HG03442 (cell line): ENCODE measurements at regions not wholly inside any gene's neighbourhood (a gene's known extent, or its start where the extent isn't known, plus 50 kb on each side); places are given as distances from the start of the nearest gene placed in this dataset.
"Not testable (repeated sequence)": the region's sequence is repeated elsewhere in the genome, so short reads cannot be mapped to it uniquely, and the experiment has no call there.

Experiments
- ATAC-seq: cut with Tn5 transposase; IDR thresholded peaks from one replicate; pipeline ENCODE4 v1.9.1; 2021; ENCODE audit warnings: mild to moderate bottlenecking, moderate library complexity; ENCODE audit not compliant: unreplicated experiment

DNA sequence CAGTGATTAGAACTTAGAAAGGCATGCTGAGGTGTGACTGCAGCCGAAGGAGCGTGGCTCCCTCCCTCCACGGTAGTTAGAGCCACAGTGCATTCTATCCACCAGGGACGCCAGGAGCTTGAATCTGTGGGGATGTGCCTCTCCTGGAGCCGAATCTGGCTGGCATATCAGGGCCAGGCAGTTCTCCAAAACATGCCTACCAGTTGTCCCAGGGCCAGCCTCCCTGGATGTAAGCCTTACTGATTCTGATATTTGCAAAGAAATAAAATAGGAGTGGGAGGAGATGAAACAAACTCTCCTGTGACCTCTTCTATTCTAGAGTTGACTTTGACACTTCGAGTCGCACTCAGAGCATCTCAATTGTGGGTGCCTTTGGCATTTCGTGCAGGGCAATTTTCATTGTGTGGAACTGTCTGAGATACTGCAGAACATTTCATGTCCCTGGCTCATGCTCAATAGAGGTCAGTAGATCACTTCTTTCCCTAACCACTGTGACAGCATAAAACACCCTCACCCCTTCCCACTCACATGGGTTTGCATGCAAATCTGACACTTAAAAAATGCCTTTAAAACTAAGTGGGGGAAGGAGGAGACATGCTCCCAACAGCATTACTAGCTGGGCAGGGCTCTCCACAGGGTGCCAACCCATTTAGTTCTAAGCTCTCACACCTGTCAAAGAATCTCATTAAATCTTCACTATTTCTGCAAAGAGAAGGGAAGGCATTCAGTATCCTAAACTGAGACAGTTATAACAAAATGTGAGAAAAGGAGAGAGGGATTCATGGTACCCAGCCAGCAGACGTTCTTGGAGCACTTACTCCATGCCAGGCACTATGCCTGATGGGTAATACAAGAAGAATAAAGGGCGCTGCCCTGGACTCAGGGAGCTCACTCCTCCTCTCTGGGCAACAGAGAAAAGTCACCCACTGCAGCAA, 378.9 kb downstream of the PREX1 start:
- ATAC-seq, result no peak

DNA sequence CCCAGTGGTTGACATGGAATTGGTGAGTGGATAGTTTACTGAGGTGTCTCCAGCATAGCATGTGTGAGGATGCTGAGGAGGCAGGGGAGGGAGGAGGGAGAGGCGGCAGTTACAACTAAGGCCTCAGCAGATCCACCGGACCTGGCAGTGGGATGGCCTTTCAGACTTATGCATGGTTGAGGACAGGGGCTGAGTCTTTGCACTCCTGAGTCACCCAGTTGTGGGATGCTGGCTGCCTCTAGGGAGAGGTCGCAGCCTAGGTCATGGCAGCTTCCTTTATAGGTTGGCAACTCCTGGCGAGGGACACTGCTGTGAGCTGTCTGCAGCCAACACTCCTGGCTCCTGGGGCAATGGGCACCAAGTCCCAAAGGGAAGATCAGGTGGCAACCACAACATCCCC, 380.3 kb downstream of the PREX1 start:
- no peak for ATAC-seq

DNA sequence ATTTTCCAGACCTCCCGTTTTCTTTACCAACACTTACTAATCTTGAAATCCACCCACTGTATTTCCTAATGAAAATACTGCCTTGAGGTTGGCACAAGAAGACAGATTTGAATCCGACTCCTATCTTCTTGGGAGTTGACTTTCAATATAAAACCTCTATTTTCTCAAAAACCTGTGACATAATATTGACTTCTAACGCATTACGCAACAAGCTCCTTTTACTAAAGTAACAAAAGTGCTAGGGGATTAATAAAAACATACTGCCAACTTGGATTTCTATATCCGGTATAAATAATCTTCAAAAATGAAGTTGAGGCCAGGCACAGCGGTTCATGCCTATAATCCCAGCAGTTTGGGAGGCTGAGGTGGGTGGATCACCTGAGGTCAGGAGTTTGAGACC, 382.0 kb downstream of the PREX1 start:
- no peak for ATAC-seq

DNA sequence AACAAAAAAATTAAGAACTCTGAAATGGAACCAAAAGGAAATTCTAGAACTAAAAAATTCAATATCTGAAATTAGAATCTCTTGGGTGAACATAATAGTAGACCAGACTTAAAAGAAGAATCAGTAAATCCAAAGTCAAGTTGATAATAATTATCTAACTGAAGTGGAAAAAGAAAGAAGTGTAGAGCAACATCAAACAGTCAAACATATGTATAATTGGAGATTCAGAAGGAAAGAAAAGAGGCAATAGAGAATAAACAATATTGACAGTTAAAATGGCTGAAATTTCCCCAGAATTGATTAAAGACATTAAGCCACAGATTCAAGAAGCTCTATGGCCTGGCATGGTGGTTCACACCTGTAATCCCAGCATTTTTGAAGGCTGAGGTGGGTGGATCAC, 383.6 kb downstream of the PREX1 start:
- ATAC-seq, result no peak

DNA sequence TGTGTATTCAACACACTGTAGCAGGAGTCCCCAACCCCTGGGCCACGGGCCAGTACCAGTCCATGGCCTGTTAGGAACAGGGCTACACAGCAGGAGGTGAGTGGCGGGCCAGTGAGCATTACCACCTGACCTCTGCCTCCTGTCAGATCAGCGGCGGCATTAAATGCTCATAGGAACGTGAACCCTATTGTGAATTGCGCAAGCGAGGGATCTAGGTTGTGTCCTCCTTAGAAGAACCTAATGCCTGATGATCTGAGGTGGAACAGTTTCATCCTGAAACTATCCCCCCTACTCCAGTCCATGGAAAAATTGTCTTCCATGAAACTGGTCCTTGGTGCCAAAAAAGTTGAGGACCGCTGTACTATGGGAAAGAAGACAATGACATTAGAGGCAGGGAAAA, 386.9 kb downstream of the PREX1 start:
- no peak for ATAC-seq

DNA sequence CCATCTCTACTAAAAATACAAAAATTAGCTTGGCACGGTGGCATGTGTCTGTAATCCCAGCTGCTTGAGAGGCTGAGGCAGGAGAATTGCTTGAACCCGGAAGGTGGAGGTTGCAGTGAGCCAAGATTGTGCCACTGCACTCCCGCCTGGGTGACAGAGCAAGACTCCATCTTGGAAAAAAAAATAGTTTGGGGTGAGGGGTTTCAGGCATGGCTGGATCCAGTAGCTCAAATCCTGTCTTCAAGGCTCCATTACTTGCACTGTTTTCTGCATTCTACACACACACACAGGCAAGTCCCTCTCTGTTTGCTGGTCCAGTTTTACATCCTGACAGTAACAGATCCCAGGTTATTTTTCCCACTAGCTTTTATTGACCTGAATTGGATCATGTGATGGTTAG, 387.5 kb downstream of the PREX1 start:
- not testable (repeated sequence) for ATAC-seq

DNA sequence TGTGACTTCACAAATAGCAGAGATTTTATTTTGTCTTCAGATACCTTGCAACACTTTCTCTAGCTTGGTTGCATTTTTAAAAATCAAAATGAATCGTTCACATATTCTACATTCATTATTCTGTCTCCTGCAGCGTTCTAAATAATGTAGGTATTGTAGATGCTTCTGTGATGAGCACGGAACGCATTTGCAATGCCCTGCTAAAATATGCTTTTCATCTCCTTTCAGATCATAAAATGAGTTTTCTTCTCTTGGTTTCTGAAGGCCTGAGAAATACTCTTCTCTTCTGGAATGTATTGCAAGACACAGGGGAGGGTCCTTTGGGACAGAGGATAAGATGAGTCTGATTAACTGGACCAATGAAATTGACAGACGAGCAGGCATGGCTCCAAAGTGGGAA, 390.7 kb downstream of the PREX1 start:
- ATAC-seq, result no peak

DNA sequence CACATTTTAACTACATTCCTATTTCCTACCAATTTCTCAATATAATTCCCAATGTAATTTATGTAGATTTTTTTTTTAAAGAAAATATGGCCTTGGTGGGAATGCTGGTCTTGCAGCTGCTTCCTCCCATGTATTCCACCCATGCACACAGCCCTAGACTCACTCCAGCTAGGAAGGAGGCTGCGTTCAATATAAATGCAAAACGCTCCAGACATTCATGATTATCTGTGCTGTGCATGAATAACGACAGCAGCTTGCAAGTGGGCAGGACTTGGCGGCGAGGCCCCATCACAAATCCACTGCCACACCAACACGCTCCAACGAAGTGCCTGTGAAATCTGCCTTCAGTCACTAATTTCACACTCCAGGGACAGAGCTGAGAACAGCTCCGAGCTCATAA, 391.2 kb downstream of the PREX1 start:
- ATAC-seq, result not testable (repeated sequence)

DNA sequence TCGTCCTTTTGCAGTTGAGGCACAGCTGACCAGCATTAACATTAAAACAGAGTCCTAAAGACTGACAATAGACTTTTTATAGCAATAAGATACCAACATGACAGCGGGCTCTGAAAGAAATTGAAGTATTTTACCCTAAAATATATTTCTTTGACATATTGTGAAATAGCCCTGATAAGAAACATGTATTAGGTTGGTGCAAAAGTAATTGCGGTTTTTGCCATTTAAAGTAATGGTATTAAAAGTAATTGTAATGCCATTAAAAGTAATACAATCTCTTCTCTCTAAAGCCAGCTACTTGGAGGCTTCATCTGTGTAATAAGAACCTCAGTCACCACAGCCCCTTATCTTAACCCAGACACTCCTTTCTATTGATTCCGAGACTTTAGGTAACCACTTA, 394.6 kb downstream of the PREX1 start:
- no peak for ATAC-seq

DNA sequence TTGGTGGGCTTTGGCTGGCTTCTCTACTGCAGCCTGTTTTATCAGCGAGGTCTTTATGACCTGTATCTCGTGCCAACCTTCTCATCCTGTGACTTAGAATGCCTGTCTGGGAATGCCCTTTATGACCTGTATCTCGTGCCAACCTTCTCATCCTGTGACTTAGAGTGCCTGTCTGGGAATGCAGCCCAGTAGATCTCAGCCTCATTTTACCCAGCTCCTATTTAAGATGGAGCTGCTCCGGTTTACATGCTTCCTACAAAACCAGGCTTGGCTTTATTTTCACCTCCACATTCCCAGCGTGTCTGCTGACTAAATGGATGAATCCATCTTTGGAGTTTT, 395.3 kb downstream of the PREX1 start:
- no peak for ATAC-seq

DNA sequence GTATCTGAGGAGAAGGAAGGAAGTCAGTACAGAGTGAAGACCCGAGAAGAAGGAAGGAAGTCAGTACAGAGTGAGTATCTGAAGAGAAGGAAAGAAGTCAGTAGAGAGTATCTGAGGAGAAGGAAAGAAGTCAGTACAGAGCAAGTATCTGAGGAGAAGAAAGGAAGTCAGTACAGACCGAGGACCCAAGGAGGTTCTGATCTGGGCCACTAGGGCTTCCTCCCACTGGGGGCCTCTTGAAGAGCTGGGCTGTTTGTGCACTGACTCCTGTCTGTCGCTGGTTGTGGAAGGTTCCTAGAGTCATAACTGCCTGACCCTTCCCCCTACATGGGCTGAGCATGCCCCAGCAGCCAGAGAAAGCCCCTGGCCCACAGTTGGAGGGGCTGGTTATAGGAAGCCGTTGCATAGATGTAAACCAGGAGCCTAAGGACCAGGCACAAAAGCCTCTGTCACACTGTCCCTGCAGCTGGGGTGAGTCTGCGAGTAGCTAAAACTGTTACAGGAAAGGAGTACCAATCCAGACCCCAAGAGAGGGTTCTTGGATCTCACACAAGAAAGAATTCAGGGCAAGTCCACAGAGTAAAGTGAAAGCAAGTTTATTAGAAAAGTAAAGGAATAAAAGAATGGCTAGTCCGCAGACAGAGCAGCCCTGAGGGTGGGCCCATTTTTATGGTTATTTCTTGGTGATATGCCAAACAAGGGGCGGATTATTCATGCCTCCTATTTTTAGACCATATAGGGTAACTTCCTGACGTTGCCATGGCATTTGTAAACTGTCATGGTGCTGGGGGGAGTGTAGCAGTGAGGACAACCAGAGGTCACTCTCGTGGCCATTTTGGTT, 395.9 kb downstream of the PREX1 start:
- ATAC-seq, result no peak

DNA sequence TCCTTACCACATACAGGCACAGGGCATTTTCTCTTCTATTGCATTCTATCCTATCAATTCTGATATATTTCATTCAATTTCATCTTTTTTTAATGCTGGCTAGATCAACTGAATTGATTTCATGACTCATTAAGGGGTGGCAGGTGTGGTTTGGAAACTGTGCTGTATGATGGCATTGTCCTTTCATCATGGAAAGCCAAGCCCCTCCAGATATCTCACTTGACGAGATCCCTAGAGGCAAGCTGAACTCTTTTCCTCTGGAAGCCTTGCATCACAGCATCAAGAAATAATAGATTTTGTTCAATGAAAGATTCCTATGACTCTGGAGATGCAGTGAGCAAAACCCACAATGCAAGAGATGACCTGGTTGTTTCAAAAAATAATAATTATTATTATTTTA, 401.2 kb downstream of the PREX1 start:
- ATAC-seq, result no peak

DNA sequence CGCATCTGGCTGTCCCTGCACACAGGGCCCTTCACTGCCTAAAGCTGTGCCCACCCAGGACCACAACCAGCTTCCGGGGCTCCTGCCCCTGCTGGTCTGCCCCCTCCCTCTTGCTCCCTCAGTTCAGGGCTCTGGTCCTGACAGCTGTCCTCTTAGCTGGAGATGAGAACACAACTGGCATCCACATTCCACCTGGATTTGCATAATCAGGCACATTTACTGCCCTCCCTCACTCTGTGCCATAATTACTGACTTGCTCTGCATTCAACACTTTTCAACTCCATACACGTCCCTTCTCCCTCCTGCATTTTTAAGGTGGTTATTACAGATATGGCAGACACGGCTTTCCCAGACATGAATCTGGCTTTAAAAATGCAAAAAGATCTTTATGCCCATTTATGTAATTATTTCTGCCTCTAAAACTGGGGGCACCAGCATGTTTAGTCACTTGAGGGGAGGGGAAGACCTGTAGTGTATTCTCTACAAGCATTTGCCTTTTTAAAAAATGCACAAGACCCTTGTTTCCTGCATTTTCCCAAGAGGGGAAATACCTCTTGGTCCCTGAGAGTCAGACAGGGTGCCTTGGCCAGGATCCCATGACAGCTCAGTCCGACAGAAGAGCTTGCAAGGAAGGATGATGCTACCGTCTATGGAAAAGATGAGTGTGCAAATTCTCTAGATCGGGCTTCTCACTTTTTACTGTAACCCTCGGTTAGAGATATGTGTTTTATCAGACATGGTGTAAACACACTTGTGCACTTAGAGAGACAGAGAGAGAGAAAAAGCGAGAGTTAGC, 401.8 kb downstream of the PREX1 start:
- no peak for ATAC-seq

DNA sequence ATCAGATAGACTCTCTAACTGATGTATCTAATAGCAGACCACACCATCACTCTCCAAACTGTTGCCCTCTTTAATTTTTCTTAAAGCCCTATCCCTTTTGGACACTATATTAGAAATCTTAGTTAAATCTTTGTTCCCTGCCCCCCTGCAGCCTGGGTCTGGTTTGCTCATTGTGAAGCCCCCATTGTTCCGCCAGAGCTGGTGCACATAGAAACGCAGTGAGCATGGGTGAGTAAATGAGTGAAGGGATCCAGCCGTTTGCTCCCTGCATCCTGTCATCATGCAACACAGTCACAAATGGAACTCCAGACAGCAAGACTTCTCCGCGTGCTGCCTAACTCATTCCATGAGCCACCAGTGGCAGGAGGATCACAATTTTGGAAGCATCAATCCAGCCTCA, 402.5 kb downstream of the PREX1 start:
- no peak for ATAC-seq

DNA sequence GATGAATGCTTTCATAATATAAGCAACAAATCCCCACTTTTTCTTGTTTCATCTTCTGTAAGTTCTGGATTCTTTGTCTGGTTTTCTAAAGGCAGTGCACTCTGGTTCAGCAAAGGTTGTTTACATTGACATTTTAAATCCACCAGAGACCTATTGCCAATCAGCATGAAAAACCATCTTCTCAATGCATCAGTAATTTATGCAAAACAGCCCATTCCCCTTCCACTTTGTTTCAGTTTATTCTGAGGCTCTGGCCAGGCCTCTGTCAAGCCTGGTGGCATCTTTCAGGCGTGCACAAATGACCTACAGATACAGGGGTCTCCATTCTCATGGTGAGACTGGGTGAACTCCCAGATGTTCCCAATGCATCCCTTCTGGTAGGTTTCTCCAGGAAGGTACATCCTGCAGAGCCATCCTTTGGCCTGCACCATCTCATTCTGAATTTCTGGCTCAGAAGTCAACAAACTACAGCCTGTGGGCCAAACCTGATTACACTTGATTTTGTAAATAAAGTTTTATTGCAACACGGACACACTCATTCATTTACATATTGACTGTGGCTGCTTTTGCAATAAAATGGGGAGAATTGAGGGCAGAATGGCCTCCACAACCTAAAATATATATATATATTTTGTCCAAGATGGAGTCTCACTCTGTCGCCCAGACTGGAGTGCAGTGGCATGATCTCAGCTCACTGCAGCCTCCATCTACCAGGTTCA, 405.4 kb downstream of the PREX1 start:
- ATAC-seq, result no peak

DNA sequence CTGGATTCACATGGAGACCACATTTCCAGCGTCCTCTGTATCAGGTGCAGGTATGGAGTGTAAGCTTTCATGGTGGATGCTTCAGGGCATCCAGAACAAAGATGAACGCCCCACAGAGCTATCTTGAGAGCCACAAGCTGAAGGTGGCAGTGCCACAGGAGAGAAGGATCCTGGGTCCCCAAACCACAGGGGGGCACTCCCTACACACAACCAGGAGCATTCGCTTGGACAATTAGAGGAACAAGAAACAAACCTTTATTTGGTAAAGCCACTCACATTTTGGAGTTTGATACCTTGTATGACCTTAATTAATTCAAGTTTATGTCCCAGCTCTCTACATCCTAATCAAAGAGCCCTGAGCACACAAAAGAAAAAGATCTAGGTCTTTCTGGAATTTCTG, 406.3 kb downstream of the PREX1 start:
- ATAC-seq, result no peak

DNA sequence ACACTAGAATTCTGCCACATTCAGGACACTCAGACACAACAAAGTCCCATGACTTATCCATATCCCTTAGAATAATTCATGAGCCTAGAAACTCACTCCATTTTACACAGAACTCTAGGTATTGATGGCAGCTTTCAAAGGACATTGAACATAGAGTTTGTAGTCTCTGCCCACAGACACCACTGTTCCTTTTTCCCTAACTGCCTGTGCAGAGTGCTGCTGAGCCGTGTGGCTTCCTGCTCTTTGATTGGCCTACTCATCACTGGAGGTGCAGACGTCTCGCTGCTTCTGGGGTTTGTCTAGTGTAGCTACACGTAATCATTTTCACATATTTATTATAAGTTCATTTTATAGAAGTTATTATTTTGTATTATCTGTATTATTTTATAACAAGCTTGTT, 407.6 kb downstream of the PREX1 start:
- no peak for ATAC-seq

DNA sequence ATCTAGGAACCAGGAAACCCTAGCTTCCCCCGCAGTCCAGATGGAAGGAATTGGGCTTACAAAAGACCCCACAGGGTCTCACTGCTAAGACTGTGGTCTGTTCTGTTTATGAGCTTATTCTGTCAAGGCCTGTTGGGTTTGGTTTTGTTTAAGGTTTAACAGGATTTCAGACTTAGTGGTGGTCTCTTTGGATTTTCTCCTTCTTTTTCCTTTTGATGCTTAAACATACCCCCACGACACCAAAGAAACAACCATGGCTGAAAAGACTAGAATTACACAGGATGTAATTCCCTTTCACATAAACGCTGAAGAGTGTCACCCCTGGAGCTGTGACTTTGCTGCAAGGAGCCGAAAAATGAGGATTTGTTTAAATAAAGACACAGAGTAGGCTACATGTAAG, 408.6 kb downstream of the PREX1 start:
- no peak for ATAC-seq

DNA sequence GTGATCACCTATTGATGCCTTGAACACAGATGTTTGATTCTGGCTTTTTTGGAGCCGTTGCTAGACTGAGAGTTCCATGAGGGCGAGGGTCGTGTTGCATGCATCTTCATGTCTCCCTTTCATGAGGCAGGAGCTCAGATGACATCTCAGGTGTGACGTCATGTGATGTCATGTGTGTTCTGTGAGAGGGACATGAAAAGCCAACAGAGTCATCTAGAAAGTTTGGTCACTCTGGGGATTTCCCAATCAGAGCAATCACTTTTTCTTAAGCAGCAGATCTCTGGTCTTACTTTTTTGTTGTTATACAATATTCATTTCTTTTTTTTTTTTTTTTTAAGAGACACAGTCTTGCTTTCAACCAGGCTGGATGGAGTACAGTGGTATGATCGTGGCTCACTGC, 411.8 kb downstream of the PREX1 start:
- no peak for ATAC-seq

DNA sequence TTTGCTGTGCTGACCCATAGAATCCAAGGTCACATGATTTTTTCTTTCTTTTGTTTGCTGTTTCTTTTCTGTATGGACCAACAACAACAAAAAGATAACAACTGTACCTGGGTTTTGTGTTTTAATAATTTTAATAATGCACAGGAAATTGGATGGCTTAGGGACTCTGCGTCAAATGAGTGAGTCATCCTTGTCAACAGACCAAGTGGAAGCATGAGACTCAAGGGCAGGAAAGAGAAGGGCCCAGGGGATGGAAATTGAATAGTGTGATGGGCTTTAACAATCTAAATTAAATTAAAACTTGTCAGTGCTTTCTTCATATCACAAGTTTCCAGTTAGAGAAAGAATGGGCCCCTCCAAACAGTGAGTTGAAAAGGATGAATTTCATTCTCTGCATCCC, 413.0 kb downstream of the PREX1 start:
- no peak for ATAC-seq
